DND-41 (cell line): ENCODE measurements at regions not wholly inside any gene's neighbourhood (a gene's known extent, or its start where the extent isn't known, plus 50 kb on each side); places are given as distances from the start of the nearest gene placed in this dataset.

Experiments used
- CTCF ChIP-seq: IDR thresholded peaks from 2 replicates; pipeline ENCODE4 v1.5.1; 2012; ENCODE audit warnings: borderline replicate concordance, low read length, moderate library complexity, mild to moderate bottlenecking; ENCODE audit not compliant: poor library complexity, severe bottlenecking; ENCODE audit errors: extremely low read depth
- EZH2 ChIP-seq: IDR thresholded peaks from 3 replicates; pipeline ENCODE4 v1.6.1; 2012; ENCODE audit warnings: borderline replicate concordance, low read depth, mild to moderate bottlenecking, moderate library complexity, low read length, inconsistent platforms; ENCODE audit not compliant: severe bottlenecking

- TF ChIP-seq CTCF (no peak), EZH2 (no peak)
Measured at GRCh38 chr4:18390655-18391353, 369.2 kb upstream of the LCORL start.
